Activated B cell treated with CpG ODN at 0.5 μM for 24 hours (primary cell): ENCODE measurements at regions not wholly inside any gene's neighbourhood (a gene's known extent, or its start where the extent isn't known, plus 50 kb on each side); places are given as distances from the start of the nearest gene placed in this dataset.

Experiments used
- ATAC-seq: fragments of 200-7000 bp; cut with Tn5 transposase; one replicate; pipeline ENCODE4 v1.10.0; 2021; ENCODE audit warnings: low read depth, mild to moderate bottlenecking, moderate library complexity
- CTCF ChIA-PET: fragments of 350-600 bp; sonication (Branson Sonifier 250); formaldehyde crosslinking; loops from one replicate; lab custom pipeline; 2021; ENCODE audit warnings: antibody characterized with exemption; lab: Charles Lee
- POLR2A ChIA-PET: fragments of 350-600 bp; sonication (Branson Sonifier 250); formaldehyde crosslinking; loops from one replicate; lab custom pipeline; 2021; ENCODE audit warnings: antibody characterized with exemption; lab: Charles Lee
- DNase-seq: peaks from one replicate; pipeline ENCODE4 v3.0.0; 2022
- H3K27ac Mint-ChIP-seq: one replicate; pipeline ENCODE4 v1.8.0; 2020; ENCODE audit warnings: mixed read lengths
- H3K27me3 Mint-ChIP-seq: one replicate; pipeline ENCODE4 v1.8.0; 2021; ENCODE audit warnings: mixed read lengths
- H3K36me3 Mint-ChIP-seq: one replicate; pipeline ENCODE4 v1.8.0; 2021; ENCODE audit warnings: low read depth, mixed read lengths
- H3K4me1 Mint-ChIP-seq: one replicate; pipeline ENCODE4 v1.8.0; 2021; ENCODE audit warnings: mixed read lengths
- H3K4me3 Mint-ChIP-seq: one replicate; pipeline ENCODE4 v1.8.0; 2020; ENCODE audit warnings: mild to moderate bottlenecking, mixed read lengths
- H3K9me3 Mint-ChIP-seq: one replicate; pipeline ENCODE4 v1.8.0; 2020; ENCODE audit warnings: mixed read lengths
- CTCF ChIP-seq: fragments of 200-600 bp; IDR thresholded peaks from one replicate; pipeline ENCODE4 v1.8.0; 2022; ENCODE audit warnings: antibody characterized with exemption, mild to moderate bottlenecking
- intact Hi-C: fragments of 100-400 bp; cut with micrococcal nuclease; formaldehyde crosslinking; loops from one replicate; pipeline ENCODE4 v1.15.1; 2024

GRCh38 chr11:15541079-15541478 is 426.4 kb downstream of the INSC start:
- Mint-ChIP-seq H3K9me3 (no peaks in the 10 kb centered on the region), H3K27ac (no peak overlapping the region), H3K4me3 (no peak overlapping the region), H3K27me3 (no peaks in the 10 kb centered on the region), H3K36me3 (no peaks in the 10 kb centered on the region), H3K4me1 (no peaks in the 10 kb centered on the region)
- CTCF ChIA-PET, result no interaction called here
- DNase-seq (no peak), ATAC-seq (no peak)
- TF ChIP-seq CTCF, result no peak
- intact Hi-C loops, result no loop called here
- POLR2A ChIA-PET, result no interaction called here

DNA sequence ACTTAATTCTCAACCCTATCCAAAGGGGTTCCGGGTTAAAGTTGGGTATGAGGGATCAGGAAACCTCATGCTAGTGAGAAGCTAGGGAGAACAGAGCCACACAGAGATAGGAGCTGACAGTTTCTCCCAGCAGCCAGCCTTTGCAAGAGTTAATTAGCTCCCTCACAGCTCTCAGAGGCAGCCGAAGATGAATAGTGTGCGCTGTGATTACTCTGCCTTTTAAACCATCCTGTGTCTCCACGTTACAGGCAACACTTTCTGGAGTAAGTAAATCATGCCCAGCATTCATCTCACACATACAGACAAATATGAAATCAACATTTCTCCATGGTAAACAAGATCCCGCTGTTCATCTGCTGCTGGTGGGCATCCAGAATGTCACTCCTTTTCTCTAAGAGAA is 429.6 kb downstream of the INSC start:
- H3K27me3 Mint-ChIP-seq, result no peaks in the 10 kb centered on the region
- ChIA-PET POLR2A (no interaction called here), CTCF (no interaction called here)
- no peak for DNase-seq
- no peaks in the 10 kb centered on the region for H3K4me1 Mint-ChIP-seq
- no peaks in the 10 kb centered on the region for H3K36me3 Mint-ChIP-seq
- intact Hi-C loops, result no loop called here
- H3K9me3 Mint-ChIP-seq, result no peaks in the 10 kb centered on the region
- no peak for TF ChIP-seq CTCF
- ATAC-seq, result no peak
- H3K27ac Mint-ChIP-seq, result no peak overlapping the region
- no peak overlapping the region for H3K4me3 Mint-ChIP-seq

GRCh38 chr11:15547685-15548084 is 433.0 kb downstream of the INSC start:
- ChIA-PET POLR2A (no interaction called here), CTCF (interaction anchor here (0.6 kb wide), 1 partner anchor 11 kb away, joined by 3 read pairs; no protein-coding TSS in a partner anchor)
- ATAC-seq (no peak), DNase-seq (no peak)
- H3K4me3 Mint-ChIP-seq, result no peak overlapping the region
- H3K4me1 Mint-ChIP-seq, result no peaks in the 10 kb centered on the region
- no peak overlapping the region for H3K27ac Mint-ChIP-seq
- TF ChIP-seq CTCF, result no peak
- intact Hi-C loops, result no loop called here
- no peaks in the 10 kb centered on the region for H3K9me3 Mint-ChIP-seq
- H3K27me3 Mint-ChIP-seq, result no peaks in the 10 kb centered on the region
- H3K36me3 Mint-ChIP-seq, result no peaks in the 10 kb centered on the region

- no peak for DNase-seq
- H3K36me3 Mint-ChIP-seq, result no peaks in the 10 kb centered on the region
- intact Hi-C loops, result no loop called here
- POLR2A ChIA-PET, result no interaction called here
- ATAC-seq, result no peak
- no peak overlapping the region for H3K4me3 Mint-ChIP-seq
- no peaks in the 10 kb centered on the region for H3K27me3 Mint-ChIP-seq
- no peaks in the 10 kb centered on the region for H3K4me1 Mint-ChIP-seq
- no peak for TF ChIP-seq CTCF
- no peak overlapping the region for H3K27ac Mint-ChIP-seq
- no peaks in the 10 kb centered on the region for H3K9me3 Mint-ChIP-seq
- CTCF ChIA-PET, result no interaction called here
These were observed 437.5 kb downstream of the INSC start for GRCh38 chr11:15551901-15552851.

GRCh38 chr11:15555161-15555560 is 440.4 kb downstream of the INSC start:
- Mint-ChIP-seq H3K36me3 (no peaks in the 10 kb centered on the region), H3K4me1 (no peaks in the 10 kb centered on the region), H3K27me3 (no peaks in the 10 kb centered on the region), H3K9me3 (no peaks in the 10 kb centered on the region), H3K4me3 (no peak overlapping the region), H3K27ac (no peak overlapping the region)
- POLR2A ChIA-PET, result no interaction called here
- ATAC-seq (no peak), DNase-seq (no peak)
- intact Hi-C loops, result no loop called here
- CTCF ChIA-PET, result no interaction called here
- no peak for TF ChIP-seq CTCF
